Fibroblast of lung (primary cell): ENCODE measurements at regions not wholly inside any gene's neighbourhood (a gene's known extent, or its start where the extent isn't known, plus 50 kb on each side); places are given as distances from the start of the nearest gene placed in this dataset.
A peak's percentile ranks its signal among the peaks of the same experiment; 100 is the strongest.
"Not testable (repeated sequence)": the region's sequence is repeated elsewhere in the genome, so short reads cannot be mapped to it uniquely, and the experiment has no call there.

Experiments used
- DNase-seq, 2 donors: peaks; one replicate each; pipeline versions ENCODE4 v3.0.0 to v3.0.0-alpha.2; 2010; ENCODE audit warnings: low read depth in 2 of 2
- H2AFZ ChIP-seq: 2 replicates; pipeline ENCODE4 v1.5.1; 2012; ENCODE audit warnings: low read length, control low read depth, inconsistent platforms
- H3K27ac ChIP-seq: 2 replicates; pipeline ENCODE4 v1.5.1; 2011; ENCODE audit warnings: low read length, control low read depth; ENCODE audit not compliant: insufficient read depth
- H3K27me3 ChIP-seq: 2 replicates; pipeline ENCODE4 v1.5.1; 2011; ENCODE audit warnings: mild to moderate bottlenecking, low read length; ENCODE audit not compliant: control insufficient read depth, insufficient read depth
- H3K36me3 ChIP-seq: 2 replicates; pipeline ENCODE4 v1.5.1; 2011; ENCODE audit warnings: low read length; ENCODE audit not compliant: control insufficient read depth, insufficient read depth
- H3K4me1 ChIP-seq: 2 replicates; pipeline ENCODE4 v1.5.1; 2011; ENCODE audit warnings: low read length; ENCODE audit not compliant: control insufficient read depth, insufficient read depth; ENCODE audit errors: extremely low read depth
- H3K4me2 ChIP-seq: 2 replicates; pipeline ENCODE4 v1.5.1; 2011; ENCODE audit warnings: low read length, control low read depth; ENCODE audit not compliant: insufficient read depth; ENCODE audit errors: extremely low read depth
- H3K4me3 ChIP-seq, 4 experiments: fragments of 200-600 bp in 1 of 4; sonication (generic) in 1 of 4; replicated peaks in 1 of 4; 2 replicates each; pipeline ENCODE4 v1.5.1; 2011 to 2016; ENCODE audit warnings: low read length in 4 of 4, low read depth in 3 of 4, mild to moderate bottlenecking in 3 of 4, control low read depth in 2 of 4, inconsistent platforms in 1 of 4, mixed read lengths in 1 of 4; ENCODE audit not compliant: insufficient read depth in 1 of 4; ENCODE audit errors: control extremely low read depth in 1 of 4
- H3K79me2 ChIP-seq: 2 replicates; pipeline ENCODE4 v1.5.1; 2012; ENCODE audit warnings: mild to moderate bottlenecking, low read length, inconsistent platforms; ENCODE audit not compliant: control insufficient read depth, insufficient read depth
- H3K9ac ChIP-seq: 2 replicates; pipeline ENCODE4 v1.5.1; 2011; ENCODE audit warnings: mild to moderate bottlenecking, low read length, control low read depth; ENCODE audit not compliant: insufficient read depth
- H3K9me3 ChIP-seq: 2 replicates; pipeline ENCODE4 v1.5.1; 2012; ENCODE audit warnings: low read depth, low read length; ENCODE audit not compliant: control insufficient read depth, insufficient read depth
- H4K20me1 ChIP-seq: 2 replicates; pipeline ENCODE4 v1.5.1; 2011; ENCODE audit warnings: low read length; ENCODE audit not compliant: control insufficient read depth, insufficient read depth; ENCODE audit errors: extremely low read depth
- CTCF ChIP-seq, 2 donors: IDR thresholded peaks in 1 of 2; conservative IDR thresholded peaks in 1 of 2; 1 replicate in 1 of 2; 2 replicates in 1 of 2; pipeline ENCODE4 v1.5.1; 2011 to 2012; ENCODE audit warnings: low read length in 2 of 2, control low read depth in 1 of 2, inconsistent platforms in 1 of 2, low read depth in 1 of 2, mild to moderate bottlenecking in 1 of 2
- EZH2 ChIP-seq: IDR thresholded peaks from 2 replicates; pipeline ENCODE4 v1.5.1; 2012; ENCODE audit warnings: low read length, control low read depth, mild to moderate bottlenecking; ENCODE audit errors: missing control alignments

- Histone ChIP-seq H3K4me3 (no peak overlapping the region), H3K4me1 (no peaks in the 10 kb centered on the region), H3K27me3 (no peaks in the 10 kb centered on the region), H3K9me3 (no peaks in the 10 kb centered on the region), H4K20me1 (no peaks in the 10 kb centered on the region), H3K79me2 (no peaks in the 10 kb centered on the region), H3K36me3 (no peaks in the 10 kb centered on the region), H3K27ac (no peak overlapping the region), H2AFZ (no peak overlapping the region), H3K9ac (no peak overlapping the region), H3K4me2 (no peak overlapping the region)
- no peak for TF ChIP-seq CTCF (conservative IDR thresholded peaks at IDR 0.05 in 1 of 2, IDR thresholded peaks at IDR 0.05 in 1 of 2; ENCODE audit: low read depth in 1 of 2, low read length in 2 of 2)
- no peak for TF ChIP-seq EZH2
- DNase-seq = peak in 1 of 2 donors; percentile 41
Observed at GRCh38 chr6:76885861-76886301, 577.4 kb downstream of the HTR1B start.

GRCh38 chr6:76881414-76881813, 581.9 kb downstream of the HTR1B start:
- TF ChIP-seq CTCF (conservative IDR thresholded peaks at IDR 0.05 in 1 of 2, IDR thresholded peaks at IDR 0.05 in 1 of 2; ENCODE audit: low read depth in 1 of 2, low read length in 2 of 2) (no peak), EZH2 (no peak)
- DNase-seq = no peak
- no peaks in the 10 kb centered on the region for H3K36me3 ChIP-seq

DNA sequence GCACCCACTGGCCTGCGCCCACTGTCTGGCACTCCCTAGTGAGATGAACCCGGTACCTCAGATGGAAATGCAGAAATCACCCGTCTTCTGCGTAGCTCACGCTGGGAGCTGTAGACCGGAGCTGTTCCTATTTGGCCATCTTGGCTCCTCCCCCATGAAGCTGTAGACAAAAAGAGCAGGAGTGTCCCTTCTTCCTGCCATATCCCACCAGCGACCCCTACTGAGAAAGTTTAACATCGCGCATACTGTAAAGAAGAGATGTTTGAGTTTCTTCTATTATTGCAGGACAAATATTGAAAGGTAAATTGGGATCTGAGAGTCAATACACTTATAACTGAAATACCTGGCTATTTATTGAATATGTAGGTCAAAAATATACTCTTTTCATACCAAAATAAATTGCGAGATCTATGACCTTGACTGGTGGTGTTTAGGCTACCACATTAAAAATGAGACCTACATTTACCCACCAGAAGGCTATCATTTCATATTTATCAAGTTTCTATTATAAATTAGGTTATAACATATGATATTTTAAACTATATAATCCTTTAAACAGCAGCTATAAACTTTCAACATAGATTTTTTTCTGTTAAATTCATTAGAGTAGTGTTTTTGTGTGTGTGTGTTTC, 586.3 kb downstream of the HTR1B start:
- DNase-seq = peak; percentile 6
- H3K9me3 ChIP-seq = no peaks in the 10 kb centered on the region
- no peaks in the 10 kb centered on the region for H3K79me2 ChIP-seq
- H3K27me3 ChIP-seq = no peaks in the 10 kb centered on the region
- no peak overlapping the region for H3K27ac ChIP-seq
- TF ChIP-seq CTCF (conservative IDR thresholded peaks at IDR 0.05 in 1 of 2, IDR thresholded peaks at IDR 0.05 in 1 of 2; ENCODE audit: low read depth in 1 of 2, low read length in 2 of 2) (peak in 1 of 2 donors; percentile 7), EZH2 (no peak)
- H2AFZ ChIP-seq = no peak overlapping the region
- H3K9ac ChIP-seq = no peak overlapping the region
- H3K4me2 ChIP-seq = no peak overlapping the region
- no peaks in the 10 kb centered on the region for H3K36me3 ChIP-seq
- no peak overlapping the region for H3K4me3 ChIP-seq
- no peaks in the 10 kb centered on the region for H3K4me1 ChIP-seq
- no peaks in the 10 kb centered on the region for H4K20me1 ChIP-seq

More at GRCh38 chr6:76881414-76881813, 581.9 kb downstream of the HTR1B start:
- no peaks in the 10 kb centered on the region for H3K9me3 ChIP-seq
- no peaks in the 10 kb centered on the region for H4K20me1 ChIP-seq
- no peak overlapping the region for H3K27ac ChIP-seq
- no peak overlapping the region for H3K4me3 ChIP-seq
- H3K79me2 ChIP-seq = no peaks in the 10 kb centered on the region
- no peak overlapping the region for H3K4me2 ChIP-seq
- no peak overlapping the region for H2AFZ ChIP-seq
- no peak overlapping the region for H3K9ac ChIP-seq
- no peaks in the 10 kb centered on the region for H3K27me3 ChIP-seq
- H3K4me1 ChIP-seq = no peaks in the 10 kb centered on the region

- not testable (repeated sequence) for H3K4me1 ChIP-seq, H3K4me2 ChIP-seq, H4K20me1 ChIP-seq, H3K4me3 ChIP-seq, H2AFZ ChIP-seq, DNase-seq, H3K9ac ChIP-seq, H3K9me3 ChIP-seq, H3K27me3 ChIP-seq, H3K27ac ChIP-seq, H3K79me2 ChIP-seq, H3K36me3 ChIP-seq
Observed at GRCh38 chr6:76876430-76876829, 586.9 kb downstream of the HTR1B start.
